Ovary (tissue), 3 donors: ENCODE measurements at regions not wholly inside any gene's neighbourhood (a gene's known extent, or its start where the extent isn't known, plus 50 kb on each side); places are given as distances from the start of the nearest gene placed in this dataset.

Experiments
- CTCF ChIP-seq, 3 donors: fragments of 450-650 bp in 2 of 3; fragments of 200-600 bp in 1 of 3; IDR thresholded peaks; one replicate each; pipeline versions ENCODE4 v1.5.1 to v1.8.0; 2016 to 2022; ENCODE audit warnings: antibody characterized with exemption in 3 of 3, mild to moderate bottlenecking in 1 of 3
- EP300 ChIP-seq: sonication (generic); formaldehyde crosslinking; IDR thresholded peaks from one replicate; pipeline ENCODE4 v1.6.1; 2017; ENCODE audit warnings: antibody characterized with exemption
- donor health status: DM: no; HTN: no; CAD: no.

- no peak for TF ChIP-seq CTCF (IDR thresholded peaks at IDR 0.05)
- TF ChIP-seq EP300, result no peak
Observed at GRCh38 chr4:99714179-99714578, 56.6 kb upstream of the C4orf54 start.
